Activated T-helper 1 cell treated with anti-CD3 and anti-CD28 coated beads, Interleukin-2, amount 50 U/mL, for 16 hours (primary cell): ENCODE measurements at regions not wholly inside any gene's neighbourhood (a gene's known extent, or its start where the extent isn't known, plus 50 kb on each side); places are given as distances from the start of the nearest gene placed in this dataset.
"Not testable (repeated sequence)": the region's sequence is repeated elsewhere in the genome, so short reads cannot be mapped to it uniquely, and the experiment has no call there.

ENCODE experiments used
- DNase-seq, 2 donors: peaks; one replicate each; pipeline ENCODE4 v3.0.0-alpha.2; 2020; ENCODE audit warnings: low read depth in 1 of 2, low spot score in 1 of 2

DNA sequence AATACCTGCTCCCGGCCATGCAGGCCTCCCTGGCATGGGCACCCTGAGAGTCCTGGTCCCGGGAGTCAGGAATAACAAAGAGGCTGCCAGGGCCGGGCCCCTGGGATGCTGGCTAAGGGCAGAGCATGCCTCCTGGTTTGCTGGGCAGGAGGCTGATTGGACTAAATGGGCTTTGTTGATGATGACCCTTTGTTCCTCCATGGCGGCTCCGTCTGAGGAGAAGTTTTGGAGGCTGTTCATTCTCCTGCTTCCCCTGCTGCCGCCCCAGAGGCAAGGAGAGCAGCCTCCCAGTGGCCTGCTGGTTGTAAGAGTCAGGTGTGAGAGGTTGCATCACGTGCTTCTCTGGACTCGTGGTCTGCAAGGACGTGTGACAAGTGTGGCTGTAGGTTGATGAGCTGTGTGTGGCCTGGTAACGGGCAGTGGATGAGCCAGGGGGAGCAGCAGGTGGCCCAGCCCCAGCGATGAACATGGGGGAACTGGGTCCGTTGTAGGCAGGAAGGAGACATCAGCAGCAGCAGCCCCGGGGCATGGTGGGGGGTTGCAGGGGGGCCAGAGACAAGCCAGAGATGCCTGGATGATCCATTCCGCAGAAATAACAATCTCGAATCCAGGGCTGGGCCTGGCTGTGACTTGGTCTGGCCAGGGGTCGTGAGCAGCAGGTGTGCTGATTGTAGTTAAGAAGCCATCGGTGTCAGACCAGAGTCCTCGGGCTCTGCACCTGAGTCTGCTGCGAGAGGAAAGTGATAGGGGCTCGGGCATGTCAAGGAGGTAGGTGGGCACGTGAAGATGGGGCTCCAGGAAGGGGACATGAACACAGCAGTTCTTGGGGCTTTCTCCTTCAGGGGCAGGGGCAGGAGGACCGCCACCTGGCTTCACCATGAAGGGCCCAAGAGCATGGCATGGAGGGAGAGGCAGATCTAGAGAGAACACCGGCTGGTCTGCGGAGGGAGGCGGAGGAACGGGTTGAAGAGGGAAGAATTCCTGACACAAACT, 101.4 kb downstream of the TNFRSF13B start:
- DNase-seq: no peak

DNA sequence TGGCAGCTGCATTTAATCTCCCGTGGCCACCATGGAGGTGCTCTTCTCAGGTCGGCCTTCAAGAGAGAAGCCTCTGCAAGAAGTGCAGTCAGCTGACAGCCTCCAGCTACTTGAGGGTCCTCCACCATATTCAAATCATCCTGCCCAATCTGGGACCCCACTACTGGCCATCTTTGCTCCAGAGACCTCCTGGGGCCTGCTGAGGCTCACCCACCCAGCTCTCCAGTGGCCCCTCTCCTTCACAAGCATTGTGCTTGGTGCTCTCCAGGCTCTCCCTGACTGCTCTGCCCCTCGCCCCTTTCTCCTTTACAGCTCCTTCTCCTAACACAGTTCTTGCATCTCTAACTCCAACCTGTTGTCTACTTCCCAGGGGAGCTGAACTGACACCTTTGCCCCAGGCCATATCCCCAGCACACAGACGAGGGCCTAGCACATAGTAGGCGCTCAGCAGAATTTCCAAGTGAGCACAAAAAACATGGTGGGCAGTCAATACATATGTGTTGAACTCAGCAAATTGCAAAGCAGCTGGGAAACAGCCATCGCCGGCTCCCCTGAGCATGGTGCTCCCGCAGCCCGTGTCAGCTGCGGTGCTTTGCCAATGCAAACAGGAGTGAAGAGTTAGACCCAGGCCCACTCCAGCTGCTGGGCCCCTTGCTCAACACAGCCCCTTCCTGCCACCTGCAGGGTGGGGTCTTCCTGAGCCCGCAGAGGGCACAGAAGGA, 102.2 kb downstream of the TNFRSF13B start:
- DNase-seq: not testable (repeated sequence)

DNA sequence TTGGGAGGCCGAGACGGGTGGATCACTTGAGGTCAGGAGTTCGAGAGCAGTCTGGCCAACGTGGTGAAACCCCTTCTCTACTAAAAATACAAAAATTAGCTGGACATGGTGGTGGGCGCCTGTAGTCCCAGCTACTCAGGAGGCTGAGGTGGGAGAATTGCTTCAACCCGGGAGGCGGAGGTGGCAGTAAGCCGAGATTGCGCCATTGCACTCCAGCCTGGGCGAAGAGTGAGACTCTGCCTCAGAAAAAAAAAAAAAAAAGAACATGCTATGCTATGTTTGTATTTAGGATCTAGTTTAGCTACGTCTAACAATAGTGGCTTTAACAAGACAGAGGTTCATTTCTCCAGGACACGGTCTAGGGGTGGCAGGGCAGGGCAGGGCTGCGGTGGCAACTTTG, 103.3 kb downstream of the TNFRSF13B start:
- DNase-seq: not testable (repeated sequence)

DNA sequence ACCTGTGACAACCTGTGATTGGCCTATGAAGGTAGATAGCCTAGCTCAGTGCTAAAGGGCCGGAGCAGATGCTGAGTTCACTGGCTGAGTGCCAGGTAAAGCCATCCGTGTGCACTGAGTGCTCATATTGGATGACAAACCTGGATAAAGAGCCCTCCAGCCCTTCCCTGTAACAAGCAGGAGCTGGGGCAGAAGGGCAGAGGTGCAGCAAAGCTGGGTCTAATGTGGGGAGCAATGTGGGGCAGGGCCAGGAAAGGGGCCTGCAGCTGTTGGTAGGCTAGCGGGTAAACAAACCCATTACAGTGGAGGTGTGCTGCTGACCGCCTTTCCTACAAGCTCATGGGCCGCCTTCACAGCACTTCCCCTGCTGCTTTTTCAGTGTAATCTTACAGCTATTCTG, 104.4 kb downstream of the TNFRSF13B start:
- not testable (repeated sequence) for DNase-seq

DNA sequence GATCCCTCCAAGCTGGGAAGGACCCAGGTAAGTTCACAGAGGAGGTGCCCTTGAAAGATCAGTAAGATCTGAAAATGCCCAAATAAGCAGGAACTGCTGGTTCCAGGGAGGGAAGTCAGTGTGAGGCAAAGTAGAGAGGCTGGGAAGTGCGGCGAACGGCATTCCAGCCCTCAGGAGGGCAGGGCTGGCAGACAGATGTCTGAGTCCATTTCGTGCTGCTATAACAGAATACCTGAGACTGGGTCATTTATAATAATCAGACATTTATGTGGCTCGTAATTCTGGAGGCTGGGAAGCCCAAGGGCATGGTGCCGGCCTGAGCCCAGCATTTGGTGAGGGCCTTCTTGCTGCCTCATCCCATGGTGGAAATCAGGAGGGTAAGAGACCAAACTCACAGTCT, 105.1 kb downstream of the TNFRSF13B start:
- DNase-seq: not testable (repeated sequence)

DNA sequence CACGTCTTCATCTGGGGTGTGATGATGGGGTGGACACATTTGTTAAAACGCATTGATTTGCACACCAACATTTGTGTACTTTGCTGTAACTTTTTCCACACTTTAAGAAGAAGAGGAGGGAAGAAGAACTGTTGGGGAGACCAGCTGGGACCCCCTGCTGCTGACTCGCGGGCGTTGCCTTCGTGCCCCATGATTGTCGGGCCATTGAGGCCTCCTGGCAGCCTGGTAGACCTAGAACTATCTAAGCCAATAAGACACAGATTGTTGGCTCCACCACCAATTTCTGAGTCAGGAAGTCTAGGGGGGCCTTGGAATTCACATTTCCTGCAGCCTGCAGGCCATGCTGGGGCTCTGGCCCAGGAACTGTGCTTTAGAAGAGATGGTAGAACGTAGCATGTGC, 105.5 kb downstream of the TNFRSF13B start:
- DNase-seq: no peak

DNA sequence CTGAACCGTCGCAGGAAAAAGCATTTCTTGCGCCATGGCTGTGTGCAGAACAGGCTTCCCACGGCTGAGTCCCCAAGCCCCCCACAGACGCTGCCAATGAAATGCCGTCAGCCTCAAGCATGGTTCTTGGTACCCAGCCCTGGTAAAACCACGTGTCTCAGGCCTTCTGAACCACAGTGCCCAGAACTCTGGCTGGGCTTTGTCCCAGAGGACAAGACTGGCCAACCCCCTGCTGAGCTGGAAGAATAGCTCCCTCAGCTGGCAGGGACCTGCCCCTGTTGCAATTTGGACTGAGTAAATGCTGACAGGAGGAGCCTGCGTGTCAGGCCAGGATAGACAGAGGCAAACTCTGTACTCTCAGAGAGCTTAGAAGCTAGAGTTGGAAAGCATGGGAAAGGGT, 106.2 kb downstream of the TNFRSF13B start:
- not testable (repeated sequence) for DNase-seq

DNA sequence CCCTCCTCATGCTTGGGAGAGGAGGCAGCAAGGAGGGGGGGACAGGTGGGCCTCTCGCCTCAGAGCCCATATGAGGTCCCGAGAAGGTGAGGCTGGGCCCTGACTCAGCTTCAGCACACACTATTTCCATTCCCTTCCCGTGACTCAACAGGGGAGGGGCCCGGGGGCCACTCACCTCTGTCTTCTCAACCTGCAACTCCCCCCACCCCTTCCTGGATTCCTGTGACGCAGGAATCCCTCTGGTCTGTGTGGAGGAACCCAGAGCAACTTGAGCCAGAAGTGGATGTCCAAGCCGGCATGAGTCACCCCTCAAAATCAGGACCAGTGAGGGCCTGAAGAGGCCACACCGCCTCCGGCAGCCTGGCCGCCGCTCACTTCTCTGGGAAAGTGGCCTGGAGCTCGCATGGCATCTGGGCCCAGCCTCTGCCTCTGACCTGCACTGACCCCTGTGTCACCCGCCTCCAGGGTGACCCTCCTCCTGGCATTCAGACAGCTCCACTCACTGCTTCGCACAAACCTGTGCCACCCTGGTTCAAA, 106.8 kb downstream of the TNFRSF13B start:
- DNase-seq: not testable (repeated sequence)

DNA sequence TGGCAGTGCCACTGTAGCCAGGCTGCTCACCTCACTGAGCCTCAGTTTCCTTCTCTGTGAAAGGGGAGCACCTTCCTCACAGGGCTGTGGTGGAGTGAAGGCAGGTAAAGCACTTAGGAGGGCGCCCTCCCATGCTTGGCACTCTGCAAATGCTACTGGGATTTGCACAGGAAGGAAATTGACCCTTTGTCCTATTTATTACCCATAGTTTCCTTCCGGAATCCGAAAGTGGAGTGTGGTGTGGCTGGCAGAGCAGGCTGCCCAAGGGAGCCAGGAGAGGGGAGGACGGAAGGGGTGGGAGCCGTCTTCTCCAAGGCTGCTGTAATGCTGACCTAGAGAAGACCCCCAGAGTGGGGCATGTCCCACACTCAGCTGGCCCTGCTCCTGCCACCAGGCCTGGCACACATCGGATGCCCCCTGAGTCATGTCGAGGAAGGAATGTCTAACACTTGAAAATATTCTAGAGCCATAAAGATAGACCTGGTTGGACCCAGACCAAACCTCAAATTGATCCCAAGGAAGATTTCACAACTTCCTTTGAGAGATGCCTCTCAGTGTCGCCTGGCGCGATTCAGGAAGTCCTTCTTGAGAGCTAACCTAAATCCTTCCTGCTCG, 107.3 kb downstream of the TNFRSF13B start:
- DNase-seq: not testable (repeated sequence)

DNA sequence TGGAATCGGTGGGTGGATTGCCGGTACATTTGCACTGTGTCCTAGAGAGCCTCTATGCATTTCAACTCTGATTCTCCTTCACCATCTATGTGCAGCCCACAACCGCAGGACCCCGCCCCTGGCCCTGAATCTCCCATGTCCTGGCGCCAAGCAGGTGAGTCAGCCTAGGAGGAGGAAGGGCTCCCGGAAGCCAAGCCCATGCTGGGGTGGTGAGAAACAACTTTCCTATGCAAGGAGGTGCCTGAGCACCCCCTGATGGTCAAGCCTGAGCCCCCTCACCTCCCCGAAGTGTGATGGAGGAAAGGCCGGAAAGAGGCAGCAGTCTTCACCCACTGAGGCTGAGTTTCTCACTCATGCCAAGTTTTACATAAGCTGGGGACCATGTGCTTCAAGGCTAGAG, 110.8 kb downstream of the TNFRSF13B start:
- not testable (repeated sequence) for DNase-seq

DNA sequence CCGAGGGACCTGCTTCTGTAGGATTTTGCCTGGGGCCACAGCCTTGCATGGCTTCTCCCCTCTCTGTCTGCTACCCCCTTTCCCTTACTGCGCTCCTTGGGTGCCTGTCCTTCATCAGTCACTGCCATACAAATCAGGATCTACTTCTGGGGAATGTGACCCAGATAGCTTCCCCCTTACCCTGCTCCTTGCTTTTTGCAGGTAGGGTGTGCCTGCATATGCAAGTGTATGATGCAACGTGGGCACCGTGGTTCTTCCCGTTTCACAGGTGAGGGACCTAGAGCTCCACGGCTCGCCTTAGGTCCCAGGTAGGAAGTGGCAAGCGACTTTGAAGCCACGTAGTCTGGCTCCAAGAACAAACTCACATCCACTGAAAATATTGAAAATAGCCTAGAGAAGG, 111.5 kb downstream of the TNFRSF13B start:
- not testable (repeated sequence) for DNase-seq

DNA sequence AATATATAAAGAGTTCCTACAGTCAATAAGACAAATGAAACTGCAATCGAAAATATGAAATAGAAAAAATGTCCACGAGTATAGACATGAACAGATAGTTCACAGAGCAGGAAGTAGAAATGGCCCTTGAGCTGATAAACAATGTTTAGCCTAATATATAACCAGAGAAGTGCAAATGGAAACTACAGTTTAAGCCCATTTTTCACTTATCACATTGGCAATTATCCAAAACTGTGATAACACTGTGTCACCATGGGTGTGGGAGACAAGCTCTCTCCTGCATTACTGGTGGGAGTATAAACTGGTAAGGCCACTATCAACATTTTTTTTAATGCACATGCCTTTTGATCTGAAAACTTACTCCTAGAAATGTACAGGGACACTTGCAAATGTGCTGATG, 112.4 kb downstream of the TNFRSF13B start:
- DNase-seq: not testable (repeated sequence)

DNA sequence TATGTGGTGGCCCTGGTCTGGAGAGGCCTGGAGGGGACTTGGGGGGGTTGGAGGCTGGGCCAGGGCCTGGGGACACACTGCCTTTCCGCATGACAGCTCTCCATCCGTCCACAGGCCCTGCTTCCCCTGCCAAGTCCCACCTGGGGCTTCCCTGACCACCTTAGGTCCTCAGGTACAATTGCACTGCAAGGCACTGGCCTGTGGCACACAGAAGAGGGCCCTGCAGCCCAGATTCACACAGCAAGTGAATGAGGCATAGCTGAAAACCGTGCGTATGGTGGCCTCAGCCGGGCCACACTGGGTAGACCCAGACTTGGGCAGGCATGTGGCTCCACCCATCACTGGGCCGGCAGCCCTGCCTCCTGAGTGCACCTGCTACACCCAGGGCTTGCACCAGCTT, 114.2 kb downstream of the TNFRSF13B start:
- DNase-seq: not testable (repeated sequence)

DNA sequence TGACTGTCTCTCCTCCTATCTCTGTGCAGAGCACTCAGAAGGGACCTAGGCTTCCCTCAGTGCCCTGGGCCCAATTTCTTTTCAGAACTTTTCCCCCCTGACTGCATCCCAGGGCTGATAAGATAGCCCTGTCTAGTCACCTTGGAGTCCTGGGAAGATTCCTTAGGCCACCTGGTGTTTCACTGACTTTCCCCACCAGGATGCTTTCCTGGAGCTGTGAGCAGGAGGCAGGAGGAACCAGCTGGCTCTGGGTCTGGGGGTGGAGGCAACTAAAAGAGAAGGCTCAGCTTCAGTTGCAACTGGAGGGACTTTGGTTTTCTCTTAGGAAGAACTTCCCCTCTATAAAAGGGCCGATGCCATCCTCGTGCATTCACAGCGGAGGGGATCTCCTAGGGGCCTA, 115.1 kb downstream of the TNFRSF13B start:
- DNase-seq: not testable (repeated sequence)

DNA sequence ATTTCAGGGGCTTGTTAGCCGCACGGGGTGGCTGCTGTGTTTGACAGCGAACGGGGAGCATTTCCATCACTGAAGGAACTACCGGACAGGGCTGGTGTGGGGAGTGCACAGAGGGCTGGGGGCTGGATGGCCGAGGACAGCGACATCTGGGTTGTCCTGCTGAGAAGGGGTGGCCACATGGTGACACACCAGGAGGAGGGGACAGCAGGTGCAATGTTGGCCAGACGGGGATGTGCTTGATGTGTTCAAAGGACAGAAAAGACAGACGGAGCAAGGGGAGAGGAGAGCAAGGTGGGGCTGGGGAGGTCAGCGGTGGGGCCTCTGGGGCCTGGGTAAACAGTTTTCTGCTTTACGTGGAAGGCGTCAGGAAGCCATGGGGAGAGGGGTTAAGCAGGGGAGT, 115.7 kb downstream of the TNFRSF13B start:
- not testable (repeated sequence) for DNase-seq

DNA sequence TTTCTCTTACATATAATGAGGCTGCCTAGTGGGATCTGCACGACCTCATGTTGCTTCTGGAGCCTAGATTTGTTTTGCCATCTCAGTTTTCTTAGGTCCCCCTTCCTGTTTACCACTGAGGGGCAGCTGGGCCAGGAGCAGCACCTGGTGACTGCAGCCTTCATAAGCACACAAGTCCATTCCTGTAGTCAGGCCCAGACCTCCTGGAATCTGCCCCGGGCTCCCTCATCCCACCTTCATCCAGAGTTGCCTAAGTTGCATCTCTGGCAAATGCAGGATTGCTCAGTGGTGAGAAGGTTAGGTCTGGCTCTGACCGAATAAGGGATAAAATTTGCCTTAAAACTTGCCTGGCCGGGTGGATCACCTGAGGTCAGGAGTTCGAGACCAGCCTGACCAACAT, 117.3 kb downstream of the TNFRSF13B start:
- DNase-seq: not testable (repeated sequence)

DNA sequence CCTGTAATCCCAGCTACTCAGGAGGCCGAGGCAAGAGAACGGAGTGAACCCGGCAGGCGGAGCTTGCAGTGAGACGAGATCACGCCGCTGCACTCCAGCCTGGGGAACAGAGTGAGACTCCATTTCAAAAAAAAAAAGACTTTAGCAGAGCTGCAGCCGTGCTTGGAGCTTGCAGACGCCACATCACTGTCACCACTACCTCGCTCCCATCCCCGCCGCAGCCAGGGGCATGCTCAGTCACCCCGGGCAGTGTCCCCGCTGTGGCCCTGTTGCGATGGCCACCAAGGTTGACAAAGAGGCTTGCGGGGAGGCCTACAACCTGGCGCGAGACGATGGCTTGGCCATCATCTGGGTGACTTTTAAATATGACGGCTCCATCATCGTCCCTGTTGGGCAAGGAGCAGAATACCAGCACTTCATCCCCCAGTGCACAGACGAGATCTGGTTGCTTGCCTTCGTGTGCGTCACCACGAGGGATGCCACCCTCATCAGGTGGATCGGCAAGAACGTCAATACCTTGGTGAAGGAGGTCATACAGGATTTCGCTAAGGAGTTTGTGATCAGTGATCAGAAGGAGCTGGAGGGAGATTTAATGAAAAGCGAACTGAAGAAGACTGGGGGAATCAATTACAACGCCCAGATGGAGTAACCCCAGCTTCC, 118.1 kb downstream of the TNFRSF13B start:
- DNase-seq: no peak

DNA sequence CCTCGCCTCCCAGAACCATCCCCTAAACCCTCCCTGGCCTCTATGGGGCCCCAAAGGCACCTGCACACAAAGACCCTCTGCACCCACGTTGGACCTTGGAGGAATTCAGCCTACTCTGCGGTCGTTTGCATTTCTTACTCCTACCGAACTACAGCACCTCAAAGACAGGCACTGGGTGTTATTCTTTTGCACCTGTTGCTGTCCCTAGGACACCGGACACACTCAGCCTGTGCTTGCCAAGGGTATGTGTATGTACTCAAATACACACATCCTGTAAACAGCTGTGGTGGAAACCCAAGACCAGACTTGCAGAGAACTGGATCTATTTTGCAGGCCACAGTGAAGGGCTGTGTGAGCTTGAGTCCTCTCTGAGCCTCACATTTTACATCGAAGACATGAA, 122.1 kb downstream of the TNFRSF13B start:
- DNase-seq: not testable (repeated sequence)

DNA sequence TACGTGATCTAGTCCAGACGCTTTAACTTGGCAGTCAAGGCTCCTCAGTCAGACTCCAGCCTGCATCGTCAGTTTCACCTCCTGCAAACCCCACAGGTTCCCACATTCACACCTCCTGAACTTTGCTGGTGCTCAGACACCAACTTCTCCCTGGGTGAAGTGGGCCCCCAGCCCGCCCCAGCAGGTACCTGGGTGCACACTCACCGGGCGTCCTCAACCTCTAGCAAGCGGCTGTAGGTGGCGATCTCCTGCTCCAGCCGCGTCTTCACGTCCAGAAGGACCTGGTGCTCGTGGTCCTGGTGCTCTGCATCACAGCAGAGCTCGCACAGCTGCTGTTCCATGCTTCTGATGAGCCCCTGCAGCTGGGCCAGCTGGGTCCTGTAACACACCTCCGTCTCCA, 122.9 kb downstream of the TNFRSF13B start:
- not testable (repeated sequence) for DNase-seq

DNA sequence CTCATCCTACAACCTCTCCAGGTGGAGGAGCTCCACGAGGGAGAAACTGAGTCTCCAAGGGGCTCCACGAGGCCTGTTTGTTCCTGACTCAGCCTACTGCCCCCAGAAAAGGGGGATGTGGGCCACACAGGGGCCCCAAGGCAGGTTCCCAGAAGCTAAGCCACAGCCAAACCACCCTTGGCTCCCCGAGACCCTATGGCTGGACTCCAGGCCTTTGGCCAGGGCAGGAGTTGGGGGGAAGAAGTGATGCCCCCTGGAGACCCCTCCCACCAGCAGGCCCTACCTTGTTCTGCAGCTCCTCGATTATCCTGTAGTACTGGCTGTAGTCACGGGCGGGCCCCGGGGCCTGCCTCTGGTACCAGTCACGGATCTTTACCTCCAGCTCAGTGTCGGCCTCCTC, 126.8 kb downstream of the TNFRSF13B start:
- not testable (repeated sequence) for DNase-seq

DNA sequence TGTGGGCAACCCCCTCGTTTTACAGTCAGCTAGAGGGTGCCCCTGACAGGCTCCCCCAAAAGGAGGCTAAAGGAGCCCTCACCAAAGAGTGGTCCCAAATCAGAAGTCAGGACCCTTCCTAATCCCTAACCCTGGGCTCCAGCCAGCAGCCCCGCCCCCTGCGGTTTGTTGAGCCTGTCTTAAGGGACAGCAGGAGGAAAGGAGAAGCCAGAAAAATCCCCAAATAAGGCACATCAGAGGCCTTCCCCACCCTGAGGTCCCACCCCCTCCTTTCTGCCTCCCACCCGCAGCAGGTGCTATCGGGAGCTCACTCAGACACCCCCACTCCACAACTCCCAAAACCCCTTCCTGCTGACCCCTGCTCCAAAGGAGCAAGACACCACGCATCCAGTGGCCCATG, 127.2 kb downstream of the TNFRSF13B start:
- not testable (repeated sequence) for DNase-seq
